ENCODE measurements at regions not wholly inside any gene's neighbourhood (a gene's known extent, or its start where the extent isn't known, plus 50 kb on each side); places are given as distances from the start of the nearest gene placed in this dataset.

GRCh38 chr4:106766519-106766918, 269.6 kb downstream of the DKK2 start:
- no peak for DNase-seq (ENCODE audit: extremely low spot score, unreplicated experiment)
- Mint-ChIP-seq H3K4me3 (no peak overlapping the region), H3K36me3 (no peaks in the 10 kb centered on the region), H3K4me1 (ENCODE audit: unreplicated experiment) (no peaks in the 10 kb centered on the region), H3K27ac (no peak overlapping the region), H3K9me3 (no peaks in the 10 kb centered on the region), H3K27me3 (no peaks in the 10 kb centered on the region)
- TF ChIP-seq, protein P1, sequence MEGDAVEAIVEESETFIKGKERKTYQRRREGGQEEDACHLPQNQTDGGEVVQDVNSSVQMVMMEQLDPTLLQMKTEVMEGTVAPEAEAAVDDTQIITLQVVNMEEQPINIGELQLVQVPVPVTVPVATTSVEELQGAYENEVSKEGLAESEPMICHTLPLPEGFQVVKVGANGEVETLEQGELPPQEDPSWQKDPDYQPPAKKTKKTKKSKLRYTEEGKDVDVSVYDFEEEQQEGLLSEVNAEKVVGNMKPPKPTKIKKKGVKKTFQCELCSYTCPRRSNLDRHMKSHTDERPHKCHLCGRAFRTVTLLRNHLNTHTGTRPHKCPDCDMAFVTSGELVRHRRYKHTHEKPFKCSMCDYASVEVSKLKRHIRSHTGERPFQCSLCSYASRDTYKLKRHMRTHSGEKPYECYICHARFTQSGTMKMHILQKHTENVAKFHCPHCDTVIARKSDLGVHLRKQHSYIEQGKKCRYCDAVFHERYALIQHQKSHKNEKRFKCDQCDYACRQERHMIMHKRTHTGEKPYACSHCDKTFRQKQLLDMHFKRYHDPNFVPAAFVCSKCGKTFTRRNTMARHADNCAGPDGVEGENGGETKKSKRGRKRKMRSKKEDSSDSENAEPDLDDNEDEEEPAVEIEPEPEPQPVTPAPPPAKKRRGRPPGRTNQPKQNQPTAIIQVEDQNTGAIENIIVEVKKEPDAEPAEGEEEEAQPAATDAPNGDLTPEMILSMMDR (conservative IDR thresholded peaks at IDR 0.05), result no peak

GRCh38 chr4:106764774-106765173, 271.3 kb downstream of the DKK2 start:
- Mint-ChIP-seq H3K9me3 (no peaks in the 10 kb centered on the region), H3K4me3 (no peak overlapping the region), H3K4me1 (ENCODE audit: unreplicated experiment) (no peaks in the 10 kb centered on the region), H3K27ac (no peak overlapping the region), H3K36me3 (no peaks in the 10 kb centered on the region), H3K27me3 (no peaks in the 10 kb centered on the region)
- no peak for DNase-seq (ENCODE audit: extremely low spot score, unreplicated experiment)
- TF ChIP-seq, protein P1 (conservative IDR thresholded peaks at IDR 0.05), result no peak

DNA sequence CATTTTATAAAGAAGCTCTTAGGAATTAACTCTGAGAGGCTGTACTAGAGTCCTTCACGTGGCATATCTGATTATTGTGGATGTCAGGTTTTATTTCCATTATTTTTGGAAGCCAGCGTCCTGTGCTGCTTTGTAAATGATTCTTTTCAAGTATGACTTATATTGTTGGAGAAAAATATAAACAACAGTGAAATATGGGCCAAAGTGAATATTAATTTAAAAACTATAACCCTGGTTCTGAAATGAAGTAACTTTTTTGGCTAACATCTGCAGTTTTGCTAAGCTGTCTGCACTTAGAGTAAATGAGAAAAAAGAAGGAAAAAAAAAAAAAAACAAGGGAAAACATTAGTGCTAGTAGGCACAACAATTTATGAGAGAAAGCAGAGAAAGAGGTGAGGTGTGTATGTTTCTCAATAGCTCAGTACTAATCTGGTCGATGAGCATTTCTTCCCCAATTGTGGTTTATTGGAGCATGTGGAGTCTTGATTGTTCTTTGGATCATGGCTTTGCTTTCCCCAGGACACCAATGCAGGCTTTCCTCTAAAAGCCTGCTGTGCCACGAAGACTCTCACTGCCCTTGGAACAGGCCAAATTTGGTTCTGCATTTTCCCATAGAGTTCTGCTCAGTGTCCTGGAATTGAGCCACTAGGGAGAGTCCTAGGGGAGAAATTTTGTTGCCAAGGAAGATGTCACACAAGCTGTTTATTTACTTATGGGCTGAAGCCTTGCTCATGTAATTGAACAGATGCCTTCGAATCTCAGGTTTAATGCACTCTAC, 273.3 kb downstream of the DKK2 start:
- H3K4me3 Mint-ChIP-seq, result no peak overlapping the region
- no peak for DNase-seq (ENCODE audit: extremely low spot score, unreplicated experiment)
- H3K27me3 Mint-ChIP-seq, result no peaks in the 10 kb centered on the region
- H3K36me3 Mint-ChIP-seq, result no peaks in the 10 kb centered on the region
- no peaks in the 10 kb centered on the region for H3K4me1 Mint-ChIP-seq (ENCODE audit: unreplicated experiment)
- no peak overlapping the region for H3K27ac Mint-ChIP-seq
- no peaks in the 10 kb centered on the region for H3K9me3 Mint-ChIP-seq
- TF ChIP-seq, protein P1 (conservative IDR thresholded peaks at IDR 0.05), result no peak

GRCh38 chr4:106753426-106753825, 282.7 kb downstream of the DKK2 start:
- TF ChIP-seq, protein P1 (conservative IDR thresholded peaks at IDR 0.05), result no peak
- Mint-ChIP-seq H3K9me3 (no peaks in the 10 kb centered on the region), H3K27ac (no peak overlapping the region), H3K27me3 (no peaks in the 10 kb centered on the region), H3K4me3 (no peak overlapping the region), H3K36me3 (no peaks in the 10 kb centered on the region), H3K4me1 (ENCODE audit: unreplicated experiment) (no peaks in the 10 kb centered on the region)
- no peak for DNase-seq (ENCODE audit: extremely low spot score, unreplicated experiment)

DNA sequence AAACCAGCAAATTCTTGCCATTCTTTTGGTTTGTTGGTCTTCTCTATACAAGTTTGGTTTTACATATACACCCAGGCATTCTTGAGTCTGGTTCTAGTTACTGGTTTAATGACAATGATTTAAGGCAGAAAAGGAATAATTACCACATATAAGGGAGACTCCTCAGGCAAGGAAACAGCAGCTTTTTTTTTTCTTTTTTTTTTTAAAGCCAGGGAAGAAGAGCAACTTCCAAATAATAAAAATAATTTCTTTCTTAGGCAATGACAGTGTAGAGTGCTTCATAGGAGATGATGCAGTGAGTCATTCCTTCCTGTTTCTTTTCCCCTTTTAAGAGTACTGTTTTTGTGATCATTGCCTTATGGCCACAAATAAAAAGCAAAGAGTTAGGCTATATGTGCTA, 289.7 kb downstream of the DKK2 start:
- Mint-ChIP-seq H3K27me3 (no peaks in the 10 kb centered on the region), H3K4me3 (no peak overlapping the region), H3K9me3 (no peaks in the 10 kb centered on the region), H3K4me1 (ENCODE audit: unreplicated experiment) (peaks cover 4% of the 10 kb centered on the region), H3K27ac (no peak overlapping the region), H3K36me3 (no peaks in the 10 kb centered on the region)
- TF ChIP-seq, protein P1 (conservative IDR thresholded peaks at IDR 0.05), result no peak
- no peak for DNase-seq (ENCODE audit: extremely low spot score, unreplicated experiment)

All from type B pancreatic cell (in vitro differentiated cells).